Activated T-cell treated with anti-CD3 and anti-CD28 coated beads for 48 hours (primary cell): ENCODE measurements at regions not wholly inside any gene's neighbourhood (a gene's known extent, or its start where the extent isn't known, plus 50 kb on each side); places are given as distances from the start of the nearest gene placed in this dataset.
"Not testable (repeated sequence)": the region's sequence is repeated elsewhere in the genome, so short reads cannot be mapped to it uniquely, and the experiment has no call there.

ENCODE experiments used
- DNase-seq: peaks from one replicate; pipeline ENCODE4 v3.0.0-alpha.2; 2020; ENCODE audit warnings: low read depth

- DNase-seq = no peak
Observed at GRCh38 chr13:104645786-104646185, 1579.6 kb upstream of the SLC10A2 start.

- no peak for DNase-seq
Observed at GRCh38 chr13:104641309-104641708, 1575.1 kb upstream of the SLC10A2 start.

GRCh38 chr13:104635879-104636278, 1569.7 kb upstream of the SLC10A2 start:
- DNase-seq = no peak

- DNase-seq = no peak
Observed at GRCh38 chr13:104634016-104634415, 1567.8 kb upstream of the SLC10A2 start.

- no peak for DNase-seq
Observed at GRCh38 chr13:104632736-104633135, 1566.5 kb upstream of the SLC10A2 start.

- DNase-seq = no peak
Observed at GRCh38 chr13:104625201-104625600, 1559.0 kb upstream of the SLC10A2 start.

- DNase-seq = no peak
Observed at GRCh38 chr13:104616990-104617389, 1550.8 kb upstream of the SLC10A2 start.

GRCh38 chr13:104614361-104615145, 1548.3 kb upstream of the SLC10A2 start:
- no peak for DNase-seq

GRCh38 chr13:104608331-104608730, 1542.1 kb upstream of the SLC10A2 start:
- DNase-seq = no peak

- not testable (repeated sequence) for DNase-seq
Observed at GRCh38 chr13:104605435-104605834, 1539.2 kb upstream of the SLC10A2 start.

- no peak for DNase-seq
Observed at GRCh38 chr13:104597546-104598180, 1531.4 kb upstream of the SLC10A2 start.

GRCh38 chr13:104595511-104595910, 1529.3 kb upstream of the SLC10A2 start:
- no peak for DNase-seq

- DNase-seq = no peak
Observed at GRCh38 chr13:104594806-104595205, 1528.6 kb upstream of the SLC10A2 start.

- no peak for DNase-seq
Observed at GRCh38 chr13:104593693-104594092, 1527.5 kb upstream of the SLC10A2 start.

- DNase-seq = no peak
Observed at GRCh38 chr13:104593251-104593576, 1527.0 kb upstream of the SLC10A2 start.

GRCh38 chr13:104592545-104593250, 1526.5 kb upstream of the SLC10A2 start:
- no peak for DNase-seq

GRCh38 chr13:104592127-104592526, 1525.9 kb upstream of the SLC10A2 start:
- no peak for DNase-seq

GRCh38 chr13:104586051-104586746, 1520.0 kb upstream of the SLC10A2 start:
- no peak for DNase-seq

GRCh38 chr13:104584481-104584880, 1518.3 kb upstream of the SLC10A2 start:
- no peak for DNase-seq

GRCh38 chr13:104580931-104581330, 1514.7 kb upstream of the SLC10A2 start:
- DNase-seq = no peak

- no peak for DNase-seq
Observed at GRCh38 chr13:104577071-104577815, 1511.0 kb upstream of the SLC10A2 start.

GRCh38 chr13:104571893-104572229, 1505.6 kb upstream of the SLC10A2 start:
- no peak for DNase-seq
